ENCODE measurements at regions not wholly inside any gene's neighbourhood (a gene's known extent, or its start where the extent isn't known, plus 50 kb on each side); places are given as distances from the start of the nearest gene placed in this dataset.

GRCh38 chr1:65679773-65680172 is 112.9 kb upstream of the PDE4B start:
- no peak overlapping the region for H3K27ac ChIP-seq (ENCODE audit: low read length)
- H4K20me1 ChIP-seq (ENCODE audit: insufficient read depth, low read length) = no peaks in the 10 kb centered on the region
- no peak overlapping the region for H2AFZ ChIP-seq (ENCODE audit: low read depth, low read length)
- H3K27me3 ChIP-seq (ENCODE audit: insufficient read depth, low read length, poor library complexity) = no peaks in the 10 kb centered on the region
- H3K36me3 ChIP-seq (ENCODE audit: insufficient read depth, low read length) = no peaks in the 10 kb centered on the region
- H3K4me2 ChIP-seq (ENCODE audit: insufficient read depth, low read length) = no peak overlapping the region
- H3K79me2 ChIP-seq (ENCODE audit: insufficient read depth, low read length) = no peaks in the 10 kb centered on the region
- H3K4me1 ChIP-seq (ENCODE audit: insufficient read depth, low read length) = no peaks in the 10 kb centered on the region
- H3K9ac ChIP-seq (ENCODE audit: low read depth, low read length) = no peak overlapping the region
- DNase-seq (no peak), ATAC-seq (ENCODE audit: insufficient read depth, low read depth) (no peak)
- H3K4me3 ChIP-seq (ENCODE audit: low read depth in 1 of 2, low read length in 2 of 2) = no peak overlapping the region
- H3K9me3 ChIP-seq (ENCODE audit: insufficient read depth, low read length, severe bottlenecking) = no peaks in the 10 kb centered on the region
- TF ChIP-seq, protein P1, sequence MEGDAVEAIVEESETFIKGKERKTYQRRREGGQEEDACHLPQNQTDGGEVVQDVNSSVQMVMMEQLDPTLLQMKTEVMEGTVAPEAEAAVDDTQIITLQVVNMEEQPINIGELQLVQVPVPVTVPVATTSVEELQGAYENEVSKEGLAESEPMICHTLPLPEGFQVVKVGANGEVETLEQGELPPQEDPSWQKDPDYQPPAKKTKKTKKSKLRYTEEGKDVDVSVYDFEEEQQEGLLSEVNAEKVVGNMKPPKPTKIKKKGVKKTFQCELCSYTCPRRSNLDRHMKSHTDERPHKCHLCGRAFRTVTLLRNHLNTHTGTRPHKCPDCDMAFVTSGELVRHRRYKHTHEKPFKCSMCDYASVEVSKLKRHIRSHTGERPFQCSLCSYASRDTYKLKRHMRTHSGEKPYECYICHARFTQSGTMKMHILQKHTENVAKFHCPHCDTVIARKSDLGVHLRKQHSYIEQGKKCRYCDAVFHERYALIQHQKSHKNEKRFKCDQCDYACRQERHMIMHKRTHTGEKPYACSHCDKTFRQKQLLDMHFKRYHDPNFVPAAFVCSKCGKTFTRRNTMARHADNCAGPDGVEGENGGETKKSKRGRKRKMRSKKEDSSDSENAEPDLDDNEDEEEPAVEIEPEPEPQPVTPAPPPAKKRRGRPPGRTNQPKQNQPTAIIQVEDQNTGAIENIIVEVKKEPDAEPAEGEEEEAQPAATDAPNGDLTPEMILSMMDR (IDR thresholded peaks at IDR 0.05; ENCODE audit: borderline replicate concordance, extremely low read depth, low read length, poor library complexity, severe bottlenecking) = no peak
- no peak for TF ChIP-seq EZH2 (IDR thresholded peaks at IDR 0.05; ENCODE audit: borderline replicate concordance, low read depth, low read length, severe bottlenecking)

DNA sequence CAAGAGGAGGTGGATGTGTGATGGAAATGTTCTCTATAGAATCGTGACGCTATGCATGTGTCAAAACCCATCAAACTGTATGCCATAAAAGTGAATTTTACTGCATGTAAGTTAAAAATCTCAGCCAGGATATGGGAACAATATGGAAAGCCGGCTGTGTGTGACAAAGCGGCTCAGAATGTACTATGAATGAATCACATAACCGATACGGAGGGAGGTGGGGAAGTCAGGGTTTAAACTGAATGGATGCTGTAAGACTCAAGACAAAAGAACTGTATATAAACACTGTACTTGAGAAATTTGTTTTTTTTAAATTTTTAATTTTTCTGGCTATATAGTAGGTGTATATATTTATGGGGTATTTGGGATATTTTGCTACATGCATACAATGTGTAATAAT is 111.6 kb upstream of the PDE4B start:
- TF ChIP-seq, protein P1 (IDR thresholded peaks at IDR 0.05; ENCODE audit: borderline replicate concordance, extremely low read depth, low read length, poor library complexity, severe bottlenecking) = no peak
- TF ChIP-seq EZH2 (IDR thresholded peaks at IDR 0.05; ENCODE audit: borderline replicate concordance, low read depth, low read length, severe bottlenecking) = no peak
- no peak overlapping the region for H3K27ac ChIP-seq (ENCODE audit: low read length)
- no peak for ATAC-seq (ENCODE audit: insufficient read depth, low read depth)
- no peaks in the 10 kb centered on the region for H3K4me1 ChIP-seq (ENCODE audit: insufficient read depth, low read length)
- H2AFZ ChIP-seq (ENCODE audit: low read depth, low read length) = no peak overlapping the region
- H4K20me1 ChIP-seq (ENCODE audit: insufficient read depth, low read length) = no peaks in the 10 kb centered on the region
- no peaks in the 10 kb centered on the region for H3K27me3 ChIP-seq (ENCODE audit: insufficient read depth, low read length, poor library complexity)
- DNase-seq = no peak
- H3K36me3 ChIP-seq (ENCODE audit: insufficient read depth, low read length) = no peaks in the 10 kb centered on the region
- no peak overlapping the region for H3K4me2 ChIP-seq (ENCODE audit: insufficient read depth, low read length)
- H3K4me3 ChIP-seq (ENCODE audit: low read depth in 1 of 2, low read length in 2 of 2) = no peak overlapping the region
- H3K9ac ChIP-seq (ENCODE audit: low read depth, low read length) = no peak overlapping the region
- no peaks in the 10 kb centered on the region for H3K79me2 ChIP-seq (ENCODE audit: insufficient read depth, low read length)
- H3K9me3 ChIP-seq (ENCODE audit: insufficient read depth, low read length, severe bottlenecking) = no peaks in the 10 kb centered on the region

GRCh38 chr1:65687428-65688214 is 105.1 kb upstream of the PDE4B start:
- Histone ChIP-seq H3K4me2 (ENCODE audit: insufficient read depth, low read length) (peak overlapping the region; percentile 39; the same call in 1 of the 2 replicates), H3K4me1 (ENCODE audit: insufficient read depth, low read length) (peaks cover 12% of the 10 kb centered on the region), H4K20me1 (ENCODE audit: insufficient read depth, low read length) (no peaks in the 10 kb centered on the region), H3K36me3 (ENCODE audit: insufficient read depth, low read length) (no peaks in the 10 kb centered on the region), H3K27ac (ENCODE audit: low read length) (no peak overlapping the region), H3K4me3 (ENCODE audit: low read depth in 1 of 2, low read length in 2 of 2) (no peak overlapping the region), H2AFZ (ENCODE audit: low read depth, low read length) (no peak overlapping the region), H3K27me3 (ENCODE audit: insufficient read depth, low read length, poor library complexity) (no peaks in the 10 kb centered on the region), H3K79me2 (ENCODE audit: insufficient read depth, low read length) (no peaks in the 10 kb centered on the region), H3K9ac (ENCODE audit: low read depth, low read length) (no peak overlapping the region), H3K9me3 (ENCODE audit: insufficient read depth, low read length, severe bottlenecking) (no peaks in the 10 kb centered on the region)
- ATAC-seq (ENCODE audit: insufficient read depth, low read depth) (peak; percentile 89), DNase-seq (peak; percentile 77)
- TF ChIP-seq EZH2 (IDR thresholded peaks at IDR 0.05; ENCODE audit: borderline replicate concordance, low read depth, low read length, severe bottlenecking) = no peak
- TF ChIP-seq, protein P1 (IDR thresholded peaks at IDR 0.05; ENCODE audit: borderline replicate concordance, extremely low read depth, low read length, poor library complexity, severe bottlenecking) = peak; percentile 97

Data from DND-41 (cell line).